ENCODE measurements at regions not wholly inside any gene's neighbourhood (a gene's known extent, or its start where the extent isn't known, plus 50 kb on each side); places are given as distances from the start of the nearest gene placed in this dataset.
A peak's percentile ranks its signal among the peaks of the same experiment; 100 is the strongest.

DNA sequence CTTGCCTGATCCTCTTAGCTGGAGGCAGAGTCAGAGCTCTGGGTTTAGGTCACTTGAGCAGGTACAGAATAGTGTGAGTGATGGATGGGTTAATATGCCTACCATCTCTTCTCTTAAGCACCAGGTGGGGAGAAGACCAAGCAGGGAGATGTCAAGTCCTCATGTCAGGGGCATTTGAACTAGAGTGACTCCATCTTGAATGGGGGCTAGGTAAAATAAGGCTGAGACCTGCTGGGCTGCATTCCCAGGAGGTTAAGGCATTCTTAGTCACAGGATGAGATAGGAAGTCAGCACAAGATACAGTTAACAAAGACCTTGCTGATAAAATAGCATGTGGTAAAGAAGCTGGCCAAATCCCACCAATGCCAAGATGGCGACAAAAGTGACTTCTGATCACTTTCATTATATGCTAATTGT, 77.4 kb upstream of the BTG3 start (continued):
- TF ChIP-seq, protein P1, sequence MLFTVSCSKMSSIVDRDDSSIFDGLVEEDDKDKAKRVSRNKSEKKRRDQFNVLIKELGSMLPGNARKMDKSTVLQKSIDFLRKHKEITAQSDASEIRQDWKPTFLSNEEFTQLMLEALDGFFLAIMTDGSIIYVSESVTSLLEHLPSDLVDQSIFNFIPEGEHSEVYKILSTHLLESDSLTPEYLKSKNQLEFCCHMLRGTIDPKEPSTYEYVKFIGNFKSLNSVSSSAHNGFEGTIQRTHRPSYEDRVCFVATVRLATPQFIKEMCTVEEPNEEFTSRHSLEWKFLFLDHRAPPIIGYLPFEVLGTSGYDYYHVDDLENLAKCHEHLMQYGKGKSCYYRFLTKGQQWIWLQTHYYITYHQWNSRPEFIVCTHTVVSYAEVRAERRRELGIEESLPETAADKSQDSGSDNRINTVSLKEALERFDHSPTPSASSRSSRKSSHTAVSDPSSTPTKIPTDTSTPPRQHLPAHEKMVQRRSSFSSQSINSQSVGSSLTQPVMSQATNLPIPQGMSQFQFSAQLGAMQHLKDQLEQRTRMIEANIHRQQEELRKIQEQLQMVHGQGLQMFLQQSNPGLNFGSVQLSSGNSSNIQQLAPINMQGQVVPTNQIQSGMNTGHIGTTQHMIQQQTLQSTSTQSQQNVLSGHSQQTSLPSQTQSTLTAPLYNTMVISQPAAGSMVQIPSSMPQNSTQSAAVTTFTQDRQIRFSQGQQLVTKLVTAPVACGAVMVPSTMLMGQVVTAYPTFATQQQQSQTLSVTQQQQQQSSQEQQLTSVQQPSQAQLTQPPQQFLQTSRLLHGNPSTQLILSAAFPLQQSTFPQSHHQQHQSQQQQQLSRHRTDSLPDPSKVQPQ (CRISPR knock-in tag; IDR thresholded peaks at IDR 0.05; ENCODE audit: borderline replicate concordance), result no peak
- peak; percentile 81; the same call in 1 of the 2 replicates for TF ChIP-seq ZNF41 (CRISPR knock-in tag; conservative IDR thresholded peaks at IDR 0.05)
- TF ChIP-seq, protein P2, sequence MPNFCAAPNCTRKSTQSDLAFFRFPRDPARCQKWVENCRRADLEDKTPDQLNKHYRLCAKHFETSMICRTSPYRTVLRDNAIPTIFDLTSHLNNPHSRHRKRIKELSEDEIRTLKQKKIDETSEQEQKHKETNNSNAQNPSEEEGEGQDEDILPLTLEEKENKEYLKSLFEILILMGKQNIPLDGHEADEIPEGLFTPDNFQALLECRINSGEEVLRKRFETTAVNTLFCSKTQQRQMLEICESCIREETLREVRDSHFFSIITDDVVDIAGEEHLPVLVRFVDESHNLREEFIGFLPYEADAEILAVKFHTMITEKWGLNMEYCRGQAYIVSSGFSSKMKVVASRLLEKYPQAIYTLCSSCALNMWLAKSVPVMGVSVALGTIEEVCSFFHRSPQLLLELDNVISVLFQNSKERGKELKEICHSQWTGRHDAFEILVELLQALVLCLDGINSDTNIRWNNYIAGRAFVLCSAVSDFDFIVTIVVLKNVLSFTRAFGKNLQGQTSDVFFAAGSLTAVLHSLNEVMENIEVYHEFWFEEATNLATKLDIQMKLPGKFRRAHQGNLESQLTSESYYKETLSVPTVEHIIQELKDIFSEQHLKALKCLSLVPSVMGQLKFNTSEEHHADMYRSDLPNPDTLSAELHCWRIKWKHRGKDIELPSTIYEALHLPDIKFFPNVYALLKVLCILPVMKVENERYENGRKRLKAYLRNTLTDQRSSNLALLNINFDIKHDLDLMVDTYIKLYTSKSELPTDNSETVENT (CRISPR knock-in tag; IDR thresholded peaks at IDR 0.05), result no peak
- no peak for TF ChIP-seq SREBF2 (CRISPR knock-in tag; IDR thresholded peaks at IDR 0.05)
- TF ChIP-seq POLR2AphosphoS5 (IDR thresholded peaks at IDR 0.05; ENCODE audit: control insufficient read depth, insufficient read depth, low read depth, low read length), result no peak
- TF ChIP-seq MTA1 (IDR thresholded peaks at IDR 0.05; ENCODE audit: borderline replicate concordance), result no peak
- no peak for TF ChIP-seq HMGXB4 (CRISPR knock-in tag; IDR thresholded peaks at IDR 0.05)
- TF ChIP-seq, protein P3, sequence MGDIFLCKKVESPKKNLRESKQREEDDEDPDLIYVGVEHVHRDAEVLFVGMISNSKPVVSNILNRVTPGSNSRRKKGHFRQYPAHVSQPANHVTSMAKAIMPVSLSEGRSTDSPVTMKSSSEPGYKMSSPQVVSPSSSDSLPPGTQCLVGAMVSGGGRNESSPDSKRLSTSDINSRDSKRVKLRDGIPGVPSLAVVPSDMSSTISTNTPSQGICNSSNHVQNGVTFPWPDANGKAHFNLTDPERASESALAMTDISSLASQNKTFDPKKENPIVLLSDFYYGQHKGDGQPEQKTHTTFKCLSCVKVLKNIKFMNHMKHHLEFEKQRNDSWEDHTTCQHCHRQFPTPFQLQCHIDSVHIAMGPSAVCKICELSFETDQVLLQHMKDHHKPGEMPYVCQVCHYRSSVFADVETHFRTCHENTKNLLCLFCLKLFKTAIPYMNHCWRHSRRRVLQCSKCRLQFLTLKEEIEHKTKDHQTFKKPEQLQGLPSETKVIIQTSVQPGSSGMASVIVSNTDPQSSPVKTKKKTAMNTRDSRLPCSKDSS (IDR thresholded peaks at IDR 0.05; ENCODE audit: low read depth, partially characterized antibody), result no peak
- TF ChIP-seq YBX1 (IDR thresholded peaks at IDR 0.05), result no peak
- TF ChIP-seq ZNF780A (CRISPR knock-in tag; IDR thresholded peaks at IDR 0.05), result peak; percentile 39; the same call in 1 of the 2 replicates
- TF ChIP-seq RFX1 (IDR thresholded peaks at IDR 0.05), result no peak
- TF ChIP-seq, protein P4, sequence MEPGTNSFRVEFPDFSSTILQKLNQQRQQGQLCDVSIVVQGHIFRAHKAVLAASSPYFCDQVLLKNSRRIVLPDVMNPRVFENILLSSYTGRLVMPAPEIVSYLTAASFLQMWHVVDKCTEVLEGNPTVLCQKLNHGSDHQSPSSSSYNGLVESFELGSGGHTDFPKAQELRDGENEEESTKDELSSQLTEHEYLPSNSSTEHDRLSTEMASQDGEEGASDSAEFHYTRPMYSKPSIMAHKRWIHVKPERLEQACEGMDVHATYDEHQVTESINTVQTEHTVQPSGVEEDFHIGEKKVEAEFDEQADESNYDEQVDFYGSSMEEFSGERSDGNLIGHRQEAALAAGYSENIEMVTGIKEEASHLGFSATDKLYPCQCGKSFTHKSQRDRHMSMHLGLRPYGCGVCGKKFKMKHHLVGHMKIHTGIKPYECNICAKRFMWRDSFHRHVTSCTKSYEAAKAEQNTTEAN (CRISPR knock-in tag; IDR thresholded peaks at IDR 0.05), result no peak
- peak; percentile 98; the same call in 1 of the 2 replicates for TF ChIP-seq DMBX1 (CRISPR knock-in tag; IDR thresholded peaks at IDR 0.05; ENCODE audit: borderline replicate concordance)
- no peak for TF ChIP-seq BHLHE40 (IDR thresholded peaks at IDR 0.05; ENCODE audit: low read length)
- no peak for TF ChIP-seq KDM2B (CRISPR knock-in tag; IDR thresholded peaks at IDR 0.05)
- peak; percentile 91 for TF ChIP-seq ILK (tag; IDR thresholded peaks at IDR 0.05; ENCODE audit: borderline replicate concordance, low read depth)
- no peak for TF ChIP-seq ZC3H4 (CRISPR knock-in tag; IDR thresholded peaks at IDR 0.05; ENCODE audit: borderline replicate concordance)
- TF ChIP-seq RBM15 (IDR thresholded peaks at IDR 0.05; ENCODE audit: insufficient read depth, low read length), result no peak
- peak; percentile 73; the same call in 1 of the 2 replicates for TF ChIP-seq ZNF444 (CRISPR knock-in tag; IDR thresholded peaks at IDR 0.05)
- no peak; the same call in 1 of the 2 replicates for TF ChIP-seq ZNF586 (CRISPR knock-in tag; conservative IDR thresholded peaks at IDR 0.05)
